GM12878 (cell line): ENCODE measurements at regions not wholly inside any gene's neighbourhood (a gene's known extent, or its start where the extent isn't known, plus 50 kb on each side); places are given as distances from the start of the nearest gene placed in this dataset.

Source experiments
- ATAC-seq: fragments of 200-7000 bp; cut with Tn5 transposase; 3 replicates; pipeline ENCODE4 v1.9.1; 2020; ENCODE audit warnings: mild to moderate bottlenecking, moderate library complexity
- BruUV-seq: library from RNA; stranded (reverse); fragments of 400-500 nt; replicated peaks from 2 replicates; lab custom pipeline; 2021; lab: Mats Ljungman, UMichigan
- CTCF ChIA-PET: fragments of 300-600 bp; sonication (Branson Sonifier 250); formaldehyde crosslinking; extraction: SDS; loops from one replicate; lab custom pipeline; 2021; ENCODE audit warnings: inconsistent platforms; lab: Yijun Ruan, JAX
- POLR2A ChIA-PET: fragments of 350-600 bp; formaldehyde crosslinking; extraction: SDS; loops from one replicate; lab custom pipeline; 2021; ENCODE audit warnings: inconsistent platforms; lab: Charles Lee
- RAD21 ChIA-PET: fragments of 300-600 bp; sonication (Branson Sonifier 250); formaldehyde crosslinking; loops from one replicate; lab custom pipeline; 2023; ENCODE audit warnings: antibody characterized with exemption; ENCODE audit not compliant: unreplicated experiment; lab: Charles Lee
- SMC1A ChIA-PET: fragments of 300-600 bp; sonication (Branson Sonifier 250); formaldehyde crosslinking; loops from one replicate; lab custom pipeline; 2023; ENCODE audit not compliant: unreplicated experiment, uncharacterized antibody; lab: Charles Lee
- DNase-seq: peaks from one replicate; pipeline ENCODE4 v3.0.0-alpha.2; 2011; ENCODE audit warnings: low read depth, low spot score
- FAIRE-seq: peaks from 3 replicates; lab custom pipeline; 2011; peaks lifted over from hg19 to GRCh38; lab: Jason Lieb, UNC
- H2AFZ ChIP-seq: 2 replicates; pipeline ENCODE4 v1.6.0; 2011; ENCODE audit warnings: low read depth, low read length, control low read depth; ENCODE audit not compliant: control insufficient read depth
- H3K27ac ChIP-seq: 2 replicates; pipeline ENCODE4 v1.5.1; 2011; ENCODE audit warnings: control low read depth; ENCODE audit not compliant: control insufficient read depth, insufficient read depth
- H3K27me3 ChIP-seq, 2 experiments: replicated peaks in 1 of 2; 2 replicates each; pipeline versions ENCODE4 v1.6.0 to v1.6.1; 2011; ENCODE audit warnings: low read length in 1 of 2; ENCODE audit not compliant: control insufficient read depth in 2 of 2, insufficient read depth in 2 of 2
- H3K36me3 ChIP-seq, 2 experiments: 2 replicates each; pipeline ENCODE4 v1.5.1; 2011; ENCODE audit warnings: low read length in 1 of 2; ENCODE audit not compliant: control insufficient read depth in 2 of 2, insufficient read depth in 2 of 2
- H3K4me1 ChIP-seq: 2 replicates; pipeline ENCODE4 v1.6.1; 2011; ENCODE audit warnings: mild to moderate bottlenecking, low read length, moderate library complexity, mixed read lengths; ENCODE audit not compliant: control insufficient read depth, insufficient read depth
- H3K4me2 ChIP-seq: 2 replicates; pipeline ENCODE4 v1.6.0; 2011; ENCODE audit warnings: control low read depth; ENCODE audit not compliant: control insufficient read depth, insufficient read depth
- H3K4me3 ChIP-seq: fragments of 200-600 bp; sonication (generic); 2 replicates; pipeline ENCODE4 v1.5.1; 2016
- H3K79me2 ChIP-seq: 2 replicates; pipeline ENCODE4 v1.6.0; 2011; ENCODE audit warnings: low read length; ENCODE audit not compliant: control insufficient read depth, insufficient read depth
- H3K9ac ChIP-seq: 2 replicates; pipeline ENCODE4 v1.8.0; 2011; ENCODE audit warnings: low read length, control low read depth, mixed read lengths; ENCODE audit not compliant: control insufficient read depth, insufficient read depth
- H3K9me3 ChIP-seq: replicated peaks from 3 replicates; pipeline ENCODE4 v1.5.1; 2011; ENCODE audit warnings: mild to moderate bottlenecking, low read length; ENCODE audit not compliant: control insufficient read depth, insufficient read depth
- H4K20me1 ChIP-seq: 2 replicates; pipeline ENCODE4 v1.6.0; 2011; ENCODE audit not compliant: control insufficient read depth, insufficient read depth
- BCLAF1 ChIP-seq: fragments of 450-650 bp; IDR thresholded peaks from 2 replicates; pipeline ENCODE4 v1.6.1; 2017; ENCODE audit warnings: antibody characterized with exemption, mild to moderate bottlenecking, moderate library complexity
- EGR1 ChIP-seq, 2 experiments: IDR thresholded peaks; 1 replicate in 1 of 2; 2 replicates in 1 of 2; pipeline ENCODE4 v1.6.1; 2011 to 2012; ENCODE audit warnings: low read depth in 2 of 2, low read length in 2 of 2, borderline replicate concordance in 1 of 2, mild to moderate bottlenecking in 1 of 2, moderate library complexity in 1 of 2
- FOXK2 ChIP-seq: fragments of 450-650 bp; IDR thresholded peaks from 2 replicates; pipeline ENCODE4 v1.6.1; 2017; ENCODE audit warnings: mild to moderate bottlenecking, moderate library complexity
- FOXM1 ChIP-seq: IDR thresholded peaks from 2 replicates; pipeline ENCODE4 v1.6.1; 2012; ENCODE audit warnings: low read depth, mild to moderate bottlenecking, inconsistent platforms, low read length, moderate library complexity
- SIN3A ChIP-seq: IDR thresholded peaks from 2 replicates; pipeline ENCODE4 v1.6.1; 2012; ENCODE audit warnings: low read depth, low read length, improper control_type of control experiment
- SP1 ChIP-seq: IDR thresholded peaks from one replicate; pipeline ENCODE4 v1.6.1; 2011; ENCODE audit warnings: low read depth, low read length
- TARDBP ChIP-seq: IDR thresholded peaks from 2 replicates; pipeline ENCODE4 v1.6.1; 2016; ENCODE audit warnings: borderline replicate concordance
- USF2 ChIP-seq: IDR thresholded peaks from 2 replicates; pipeline ENCODE4 v1.6.1; 2011; ENCODE audit warnings: low read depth, low read length, improper control_type of control experiment, borderline replicate concordance
- WGBS: methylation state at CpG from one replicate; pipeline ENCODE4 v1.1.6; 2016; ENCODE audit warnings: low lambda C conversion rate; ENCODE audit not compliant: insufficient replicate concordance, insufficient coverage; ENCODE audit errors: missing lambda C conversion rate; 5-methylcytosine and 5-hydroxymethylcytosine counted together
- in situ Hi-C: fragments of 300-500 bp; cut with MboI; formaldehyde crosslinking; loops from 9 replicates; pipeline ENCODE4 v1.14.3; 2018; ENCODE audit warnings: mixed read lengths
- intact Hi-C: fragments of 100-400 bp; cut with micrococcal nuclease; formaldehyde crosslinking; loops from one replicate; pipeline ENCODE4 v1.14.2; 2022; ENCODE audit not compliant: unreplicated experiment

- Histone ChIP-seq H3K9ac (no peak overlapping the region), H3K27ac (no peak overlapping the region), H4K20me1 (no peaks in the 10 kb centered on the region), H3K4me3 (no peak overlapping the region), H3K27me3 (no peaks in the 10 kb centered on the region), H3K9me3 (no peaks in the 10 kb centered on the region), H3K36me3 (no peaks in the 10 kb centered on the region), H3K4me2 (no peak overlapping the region), H3K4me1 (peaks cover 15% of the 10 kb centered on the region), H2AFZ (no peak overlapping the region), H3K79me2 (no peaks in the 10 kb centered on the region)
- DNase-seq, result no peak
- 54% methylated on average over 6 of the region's 6 CpGs for WGBS
- in situ Hi-C loops (no loop called here), intact Hi-C loops (no loop called here)
- ChIA-PET SMC1A (no interaction called here), CTCF (no interaction called here), POLR2A (interaction anchor here (0.7 kb wide), 1 partner anchor 18 kb away, joined by 3 read pairs; no protein-coding TSS in a partner anchor), RAD21 (interaction anchor here (0.7 kb wide), 1 partner anchor 466 kb away, joined by 4 read pairs; no protein-coding TSS in a partner anchor)
- no TSS peak for BruUV-seq
- FAIRE-seq, result no peak
- TF ChIP-seq EGR1 (IDR thresholded peaks at IDR 0.05; ENCODE audit: borderline replicate concordance in 1 of 2, low read depth in 2 of 2, low read length in 2 of 2), result no peak
- TF ChIP-seq BCLAF1, result no peak
- TF ChIP-seq FOXK2, result no peak
- TF ChIP-seq SP1, result no peak
- no peak for TF ChIP-seq TARDBP
- no peak for TF ChIP-seq SIN3A
- no peak for TF ChIP-seq FOXM1
- TF ChIP-seq USF2, result no peak
- ATAC-seq, result no peak
Measured at GRCh38 chr7:47713595-47713994, 131.7 kb upstream of the TNS3 start.
